Immature natural killer cell (primary cell): ENCODE measurements at regions not wholly inside any gene's neighbourhood (a gene's known extent, or its start where the extent isn't known, plus 50 kb on each side); places are given as distances from the start of the nearest gene placed in this dataset.

ENCODE experiments used
- DNase-seq, 3 donors: peaks; one replicate each; pipeline ENCODE4 v3.0.0; 2022; ENCODE audit warnings: mixed read lengths in 1 of 3
- H3K27ac Mint-ChIP-seq, 6 donors: one replicate each; pipeline ENCODE4 v1.8.0; 2020; ENCODE audit warnings: mixed read lengths in 6 of 6, mild to moderate bottlenecking in 5 of 6, inconsistent platforms in 4 of 6, moderate library complexity in 3 of 6
- H3K27me3 Mint-ChIP-seq, 3 donors: one replicate each; pipeline ENCODE4 v1.8.0; 2020 to 2021; ENCODE audit warnings: low read depth in 3 of 3, mild to moderate bottlenecking in 3 of 3, mixed read lengths in 3 of 3, moderate library complexity in 3 of 3, inconsistent platforms in 1 of 3
- H3K36me3 Mint-ChIP-seq, 3 donors: one replicate each; pipeline ENCODE4 v1.8.0; 2020; ENCODE audit warnings: mixed read lengths in 3 of 3, inconsistent platforms in 2 of 3, mild to moderate bottlenecking in 2 of 3
- H3K4me1 Mint-ChIP-seq, 2 donors: one replicate each; pipeline ENCODE4 v1.8.0; 2020; ENCODE audit warnings: inconsistent platforms in 2 of 2, mild to moderate bottlenecking in 2 of 2, mixed read lengths in 2 of 2, moderate library complexity in 1 of 2
- H3K4me3 Mint-ChIP-seq, 5 donors: one replicate each; pipeline ENCODE4 v1.8.0; 2020; ENCODE audit warnings: mild to moderate bottlenecking in 5 of 5, mixed read lengths in 5 of 5, inconsistent platforms in 3 of 5, moderate library complexity in 3 of 5
- H3K9me3 Mint-ChIP-seq, 6 donors: one replicate each; pipeline ENCODE4 v1.8.0; 2020; ENCODE audit warnings: mild to moderate bottlenecking in 6 of 6, mixed read lengths in 6 of 6, inconsistent platforms in 4 of 6, moderate library complexity in 3 of 6

DNA sequence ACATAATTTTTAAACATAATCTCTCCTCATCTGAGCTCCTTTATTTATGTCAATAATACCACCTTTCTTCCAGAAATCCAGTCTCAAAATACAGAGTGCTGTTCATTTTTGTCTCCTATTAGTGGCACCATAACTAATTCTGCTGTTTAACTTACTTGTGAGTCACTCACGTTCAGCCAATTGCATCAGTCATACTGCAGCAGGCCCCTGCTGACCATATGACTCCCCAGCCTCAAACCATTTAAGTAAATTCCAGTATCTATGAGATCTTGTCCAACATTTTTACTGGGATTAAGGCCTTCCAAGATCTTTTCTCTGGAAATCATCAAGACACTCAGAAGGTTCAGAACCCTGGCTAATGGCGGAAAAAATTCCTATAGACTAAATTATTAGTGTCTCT, 982.2 kb upstream of the MAP3K7 start:
- peaks cover 0 to 16% (median 2%) of the 10 kb centered on the region in 6 donors for H3K9me3 Mint-ChIP-seq
- H3K36me3 Mint-ChIP-seq = no peaks in the 10 kb centered on the region
- no peak overlapping the region for H3K4me3 Mint-ChIP-seq
- H3K27me3 Mint-ChIP-seq = peaks cover 0 to 2% (median 0%) of the 10 kb centered on the region in 3 donors
- no peaks in the 10 kb centered on the region for H3K4me1 Mint-ChIP-seq
- no peak overlapping the region for H3K27ac Mint-ChIP-seq
- DNase-seq = no peak

DNA sequence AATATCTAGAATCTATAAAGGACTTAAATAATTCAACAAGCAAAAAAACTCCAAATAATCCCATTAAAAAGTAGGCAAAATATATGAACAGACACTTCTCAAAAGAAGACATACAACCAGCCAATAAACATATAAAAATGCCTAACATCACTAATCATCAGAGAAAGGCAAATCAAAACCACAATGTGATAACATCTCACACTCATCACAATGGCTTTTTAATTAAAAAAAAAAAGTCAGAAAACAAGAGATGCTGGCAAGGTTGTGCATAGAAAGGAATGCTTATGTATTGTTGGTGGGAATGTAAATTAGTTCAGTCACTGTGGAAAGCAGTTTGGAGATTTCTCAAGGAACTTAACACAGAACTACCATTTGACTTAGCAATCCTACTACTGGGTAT, 979.6 kb upstream of the MAP3K7 start:
- no peak for DNase-seq
- Mint-ChIP-seq H3K4me3 (no peak overlapping the region), H3K4me1 (no peaks in the 10 kb centered on the region), H3K9me3 (peaks cover 0 to 14% (median 5%) of the 10 kb centered on the region in 6 donors), H3K27ac (no peak overlapping the region), H3K36me3 (no peaks in the 10 kb centered on the region), H3K27me3 (peaks cover 0 to 2% (median 0%) of the 10 kb centered on the region in 3 donors)

DNA sequence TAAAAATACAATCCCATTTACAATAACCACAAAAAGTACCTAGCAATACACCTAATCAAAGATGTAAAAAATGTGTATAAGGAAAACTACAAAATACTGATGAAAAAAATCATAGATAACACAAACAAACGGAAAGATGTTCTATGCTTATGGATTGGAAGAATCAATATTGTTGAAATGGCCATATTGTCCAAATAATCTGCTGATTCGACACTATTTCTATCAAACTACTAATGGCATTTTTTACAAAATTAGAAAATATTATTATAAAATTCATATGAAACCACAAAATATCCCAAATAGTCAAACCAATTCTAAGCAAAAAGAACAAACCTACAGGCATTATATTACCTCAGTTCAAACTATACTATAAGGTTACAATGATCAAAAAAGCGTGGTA, 978.3 kb upstream of the MAP3K7 start:
- Mint-ChIP-seq H3K27me3 (peaks cover 0 to 2% (median 0%) of the 10 kb centered on the region in 3 donors), H3K4me1 (no peaks in the 10 kb centered on the region), H3K36me3 (no peaks in the 10 kb centered on the region), H3K27ac (no peak overlapping the region), H3K9me3 (peaks cover 0 to 14% (median 10%) of the 10 kb centered on the region in 6 donors), H3K4me3 (no peak overlapping the region)
- no peak for DNase-seq

DNA sequence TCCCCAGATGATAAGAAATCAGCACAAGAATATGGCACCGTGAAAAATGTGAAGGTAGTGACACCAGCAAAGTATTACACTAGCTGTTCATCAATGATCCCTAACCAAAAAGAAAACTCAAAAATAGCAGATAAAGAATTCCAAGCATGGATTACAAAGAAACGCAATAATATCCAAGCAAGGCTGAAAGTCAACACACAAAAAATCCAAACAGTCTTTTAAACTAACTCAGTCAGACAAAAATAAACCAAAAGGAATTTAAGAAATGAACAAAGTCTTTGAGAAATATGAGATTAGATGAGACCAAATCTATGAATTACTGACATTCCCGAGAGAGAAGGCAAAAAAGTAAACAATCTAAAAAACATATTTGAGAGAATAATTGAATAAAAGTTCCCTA, 976.1 kb upstream of the MAP3K7 start:
- no peak for DNase-seq
- Mint-ChIP-seq H3K4me1 (no peaks in the 10 kb centered on the region), H3K36me3 (peaks cover 0 to 4% (median 4%) of the 10 kb centered on the region in 3 donors), H3K27me3 (no peaks in the 10 kb centered on the region), H3K9me3 (peaks cover 5 to 26% (median 14%) of the 10 kb centered on the region in 6 donors), H3K4me3 (no peak overlapping the region), H3K27ac (no peak overlapping the region)

DNA sequence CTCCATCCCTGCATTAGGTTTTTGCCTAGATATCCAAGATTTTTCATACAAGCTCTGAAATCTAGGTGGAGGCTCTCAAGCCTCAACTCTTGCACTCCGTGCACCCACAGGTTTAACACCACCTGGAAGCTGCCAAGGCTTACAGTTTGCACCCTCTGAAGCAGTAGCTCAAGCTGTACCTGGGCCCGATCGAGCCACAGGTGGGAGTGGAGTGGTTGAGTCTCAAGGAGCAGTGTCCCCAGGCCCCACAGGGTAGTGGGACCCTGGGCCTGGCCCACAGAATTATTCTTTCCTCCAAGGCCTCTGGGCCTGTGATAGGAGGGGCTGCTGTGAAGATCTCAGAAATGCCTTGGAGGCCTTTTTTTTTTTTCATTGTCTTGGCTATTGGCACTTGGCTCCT, 973.5 kb upstream of the MAP3K7 start:
- DNase-seq = no peak
- peaks cover 0 to 1% (median 0%) of the 10 kb centered on the region in 3 donors for H3K27me3 Mint-ChIP-seq
- peaks cover 5 to 31% (median 15%) of the 10 kb centered on the region in 6 donors for H3K9me3 Mint-ChIP-seq
- H3K4me1 Mint-ChIP-seq = no peaks in the 10 kb centered on the region
- no peak overlapping the region for H3K4me3 Mint-ChIP-seq
- no peak overlapping the region for H3K27ac Mint-ChIP-seq
- H3K36me3 Mint-ChIP-seq = peaks cover 0 to 4% (median 4%) of the 10 kb centered on the region in 3 donors

DNA sequence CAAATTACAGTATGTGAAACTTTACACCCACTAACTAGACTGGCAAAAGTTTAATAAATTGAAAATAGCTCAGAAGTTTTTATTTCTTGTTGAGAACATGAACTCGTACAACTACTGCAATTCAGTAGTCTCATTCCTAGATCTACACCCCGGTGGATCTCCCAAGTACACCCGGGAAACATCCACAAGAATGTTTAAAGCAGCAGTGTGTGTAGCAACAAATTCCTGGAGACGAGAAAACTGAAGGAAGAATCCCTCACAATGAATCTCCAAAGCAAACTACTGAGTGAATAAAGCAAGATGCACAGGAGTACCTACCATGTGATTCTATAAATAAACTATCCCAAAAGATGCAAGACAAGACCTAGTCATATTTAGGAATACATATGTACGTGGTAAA, 954.0 kb upstream of the MAP3K7 start:
- H3K9me3 Mint-ChIP-seq = peaks cover 0 to 22% (median 5%) of the 10 kb centered on the region in 6 donors
- H3K4me3 Mint-ChIP-seq = no peak overlapping the region
- no peak overlapping the region for H3K27ac Mint-ChIP-seq
- peaks cover 0 to 6% of the 10 kb centered on the region in 2 donors for H3K4me1 Mint-ChIP-seq
- no peaks in the 10 kb centered on the region for H3K27me3 Mint-ChIP-seq
- no peak for DNase-seq
- H3K36me3 Mint-ChIP-seq = no peaks in the 10 kb centered on the region

DNA sequence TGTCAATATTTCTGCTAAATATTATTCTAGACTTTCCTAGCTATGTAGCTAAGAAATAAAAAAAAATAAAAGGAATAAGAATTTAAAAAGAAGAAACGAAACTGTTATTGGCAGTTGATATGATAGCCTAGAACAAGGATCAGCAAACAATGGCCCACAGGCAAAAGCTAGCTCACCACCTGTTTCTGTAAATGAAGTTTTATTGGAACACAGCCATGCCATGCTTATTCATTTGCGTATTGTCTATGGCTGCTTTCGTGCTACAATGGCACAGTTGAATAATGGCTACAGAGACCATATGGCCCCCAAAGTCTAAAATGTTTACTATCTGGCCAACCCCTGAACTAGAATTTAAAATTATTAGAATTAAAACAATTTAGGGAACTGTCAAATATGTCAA, 952.6 kb upstream of the MAP3K7 start:
- Mint-ChIP-seq H3K4me1 (peaks cover 0 to 6% of the 10 kb centered on the region in 2 donors), H3K9me3 (peaks cover 0 to 22% (median 5%) of the 10 kb centered on the region in 6 donors), H3K4me3 (no peak overlapping the region), H3K36me3 (no peaks in the 10 kb centered on the region), H3K27ac (no peak overlapping the region), H3K27me3 (no peaks in the 10 kb centered on the region)
- no peak for DNase-seq

DNA sequence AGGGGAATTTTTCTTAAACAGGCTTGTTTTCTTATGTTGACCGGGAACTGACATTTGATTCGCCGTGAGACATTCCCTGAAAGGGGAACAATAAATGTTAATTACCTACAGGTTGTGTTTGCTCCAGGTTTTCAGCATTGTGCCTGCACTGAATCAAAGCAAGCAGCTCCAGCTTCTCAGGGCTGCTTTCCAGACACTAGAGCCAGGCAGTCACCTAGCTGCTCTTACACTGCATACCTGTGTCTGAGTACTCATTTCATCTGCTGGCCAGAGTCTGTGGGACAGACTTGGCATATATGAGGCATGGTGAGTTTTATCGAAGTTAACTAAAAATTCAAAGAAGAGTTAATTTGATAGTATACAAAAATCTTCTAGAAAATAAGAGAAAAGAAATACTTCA, 951.8 kb upstream of the MAP3K7 start:
- no peak overlapping the region for H3K4me3 Mint-ChIP-seq
- H3K36me3 Mint-ChIP-seq = no peaks in the 10 kb centered on the region
- peaks cover 0 to 22% (median 4%) of the 10 kb centered on the region in 6 donors for H3K9me3 Mint-ChIP-seq
- no peak for DNase-seq
- H3K27me3 Mint-ChIP-seq = no peaks in the 10 kb centered on the region
- no peak overlapping the region for H3K27ac Mint-ChIP-seq
- peaks cover 0 to 6% of the 10 kb centered on the region in 2 donors for H3K4me1 Mint-ChIP-seq

DNA sequence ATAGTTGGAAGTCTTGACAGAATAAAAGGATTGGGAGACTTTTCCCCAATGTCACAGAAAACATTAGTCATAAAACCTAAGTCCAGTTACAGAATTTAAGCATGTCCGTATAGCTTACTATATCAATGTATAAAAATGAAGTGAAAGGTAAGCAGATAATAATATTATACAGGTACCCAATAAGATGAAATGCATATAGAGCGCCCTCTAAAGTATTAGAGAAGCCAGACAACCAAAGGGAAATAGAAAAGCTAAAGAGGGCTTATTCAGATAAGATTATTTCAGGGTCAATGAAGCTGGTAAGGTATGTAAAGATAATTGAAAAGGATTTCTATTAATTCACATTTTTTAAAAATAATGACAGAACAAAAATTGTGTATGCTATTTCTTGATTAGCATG, 947.7 kb upstream of the MAP3K7 start:
- Mint-ChIP-seq H3K27me3 (no peaks in the 10 kb centered on the region), H3K4me3 (no peak overlapping the region), H3K4me1 (no peaks in the 10 kb centered on the region), H3K36me3 (no peaks in the 10 kb centered on the region), H3K9me3 (peaks cover 0 to 26% (median 6%) of the 10 kb centered on the region in 6 donors), H3K27ac (no peak overlapping the region)
- DNase-seq = no peak

DNA sequence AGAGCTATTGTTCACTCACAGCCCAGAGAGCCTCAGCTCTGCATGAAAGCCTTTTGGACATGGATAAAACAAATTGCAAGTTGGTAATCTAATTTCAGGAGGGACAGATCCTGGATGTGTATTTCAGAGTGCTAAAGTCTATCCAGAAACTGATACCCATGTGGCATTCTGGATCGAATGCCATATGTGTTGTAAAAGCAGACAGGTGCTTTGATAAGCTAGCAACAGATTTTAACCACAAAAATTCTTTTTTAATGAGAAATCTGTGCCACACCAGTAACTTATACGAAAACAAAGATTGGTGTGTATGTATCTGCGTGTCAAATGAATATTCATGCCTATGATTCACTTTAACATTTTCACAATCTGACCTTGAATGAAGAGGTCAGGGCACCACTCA, 936.6 kb upstream of the MAP3K7 start:
- H3K9me3 Mint-ChIP-seq = peaks cover 0 to 30% (median 8%) of the 10 kb centered on the region in 6 donors
- no peak overlapping the region for H3K27ac Mint-ChIP-seq
- no peaks in the 10 kb centered on the region for H3K4me1 Mint-ChIP-seq
- no peak for DNase-seq
- no peak overlapping the region for H3K4me3 Mint-ChIP-seq
- no peaks in the 10 kb centered on the region for H3K36me3 Mint-ChIP-seq
- no peaks in the 10 kb centered on the region for H3K27me3 Mint-ChIP-seq

DNA sequence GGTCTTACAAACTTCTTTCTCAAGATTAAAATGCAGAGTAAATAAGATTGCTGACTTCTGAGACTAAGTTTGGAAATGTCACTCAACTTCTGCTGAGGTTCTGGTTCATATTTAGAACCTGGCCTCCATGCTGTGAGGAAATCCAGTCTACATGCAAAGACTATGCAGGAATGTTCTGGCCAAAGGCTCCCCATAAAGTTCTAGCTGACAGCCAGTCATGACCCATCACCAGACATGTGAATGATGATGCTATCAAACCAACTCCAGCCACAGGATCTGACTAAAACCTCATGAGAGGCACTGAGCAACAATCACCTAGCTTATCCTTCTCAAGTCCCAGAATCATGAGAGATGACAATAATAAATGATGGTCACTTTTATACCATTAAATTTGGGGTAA, 935.1 kb upstream of the MAP3K7 start:
- Mint-ChIP-seq H3K4me3 (no peak overlapping the region), H3K36me3 (no peaks in the 10 kb centered on the region), H3K27me3 (no peaks in the 10 kb centered on the region), H3K9me3 (peaks cover 0 to 34% (median 9%) of the 10 kb centered on the region in 6 donors), H3K27ac (no peak overlapping the region), H3K4me1 (no peaks in the 10 kb centered on the region)
- no peak for DNase-seq

DNA sequence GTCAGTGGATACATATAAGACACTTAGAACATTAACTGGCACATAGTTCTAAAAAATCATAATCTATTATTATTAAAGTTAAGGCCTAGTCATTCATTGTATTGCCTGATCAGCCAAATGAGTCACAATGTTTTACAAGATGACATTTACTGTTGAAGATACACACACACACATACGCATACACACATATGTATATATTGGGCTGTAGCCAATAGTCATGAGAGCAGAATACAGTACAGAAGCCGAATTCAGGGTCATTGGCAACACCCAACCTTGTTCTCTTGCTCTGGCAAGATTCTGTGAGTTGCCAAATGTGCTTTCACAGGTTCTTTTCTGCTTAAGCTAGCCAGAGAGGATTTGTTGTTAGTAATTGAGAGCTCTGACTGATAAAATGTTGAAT, 922.8 kb upstream of the MAP3K7 start:
- peaks cover 3 to 32% (median 5%) of the 10 kb centered on the region in 6 donors for H3K9me3 Mint-ChIP-seq
- no peak overlapping the region for H3K27ac Mint-ChIP-seq

DNA sequence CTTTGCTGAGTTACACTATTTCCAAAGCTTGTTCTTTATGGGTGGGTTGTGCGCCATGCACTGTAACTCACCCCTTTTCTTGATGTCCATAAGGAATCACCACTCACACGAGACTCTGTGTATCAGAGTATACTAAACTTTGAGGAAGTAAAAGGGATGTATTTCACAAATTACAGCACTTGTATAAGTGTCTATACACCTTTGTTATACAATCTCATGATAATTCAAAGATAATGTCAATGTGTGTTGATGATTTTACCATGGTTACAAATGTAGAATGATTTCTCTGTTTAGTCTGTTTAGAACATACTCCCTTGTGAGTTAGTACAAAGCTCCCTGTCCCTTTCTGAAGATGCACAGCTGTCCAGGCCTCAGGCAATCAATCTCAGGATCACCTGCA, 922.2 kb upstream of the MAP3K7 start:
- Mint-ChIP-seq H3K27me3 (no peaks in the 10 kb centered on the region), H3K27ac (no peak overlapping the region), H3K36me3 (no peaks in the 10 kb centered on the region), H3K4me3 (no peak overlapping the region), H3K9me3 (peaks cover 3 to 32% (median 5%) of the 10 kb centered on the region in 6 donors), H3K4me1 (no peaks in the 10 kb centered on the region)
- DNase-seq = no peak

More for the DNA sequence above, 922.8 kb upstream of the MAP3K7 start:
- DNase-seq = no peak
- Mint-ChIP-seq H3K36me3 (no peaks in the 10 kb centered on the region), H3K4me1 (no peaks in the 10 kb centered on the region), H3K4me3 (no peak overlapping the region), H3K27me3 (no peaks in the 10 kb centered on the region)

DNA sequence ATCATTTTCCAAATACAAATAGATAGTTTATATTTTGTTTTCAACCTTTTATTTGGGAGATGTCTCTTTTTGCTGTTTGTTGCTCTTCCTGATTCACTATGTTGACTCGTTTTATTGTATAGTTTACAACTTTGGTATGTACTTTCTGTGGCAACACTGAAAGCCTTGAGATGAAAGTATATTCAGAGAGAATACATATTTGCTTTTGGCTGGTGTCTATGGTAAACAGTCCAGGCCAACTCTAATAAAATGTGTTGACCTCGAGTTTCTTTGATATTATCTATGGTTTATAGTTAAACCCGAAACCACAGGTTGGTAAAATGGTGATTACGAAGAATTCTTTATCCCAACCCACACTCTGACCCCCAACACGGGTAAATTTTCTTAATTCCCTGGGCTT, 919.6 kb upstream of the MAP3K7 start:
- no peak for DNase-seq
- Mint-ChIP-seq H3K27me3 (no peaks in the 10 kb centered on the region), H3K27ac (no peak overlapping the region), H3K4me3 (no peak overlapping the region), H3K36me3 (no peaks in the 10 kb centered on the region), H3K9me3 (peaks cover 1 to 28% (median 4%) of the 10 kb centered on the region in 6 donors), H3K4me1 (no peaks in the 10 kb centered on the region)

DNA sequence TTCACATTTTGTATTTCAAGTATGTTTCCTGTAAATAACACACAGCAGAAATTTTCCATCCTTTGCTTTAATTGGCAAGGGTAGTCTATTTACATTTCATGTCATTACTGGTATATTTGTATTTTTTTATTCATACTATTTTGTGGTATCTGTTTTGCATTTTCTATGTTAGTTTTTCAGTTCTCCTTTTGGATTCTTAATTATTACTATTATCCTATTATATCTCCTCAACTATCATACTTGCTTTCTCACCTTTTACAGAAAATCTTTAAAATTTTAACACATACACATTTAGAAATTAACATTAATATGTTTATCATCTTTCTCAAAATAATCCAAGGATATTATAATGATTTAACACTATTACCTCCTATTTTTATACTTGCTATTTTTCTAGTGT, 918.3 kb upstream of the MAP3K7 start:
- no peak overlapping the region for H3K27ac Mint-ChIP-seq
- no peak for DNase-seq
- H3K4me3 Mint-ChIP-seq = no peak overlapping the region
- H3K36me3 Mint-ChIP-seq = no peaks in the 10 kb centered on the region
- H3K27me3 Mint-ChIP-seq = no peaks in the 10 kb centered on the region
- no peaks in the 10 kb centered on the region for H3K4me1 Mint-ChIP-seq
- peaks cover under 1 to 25% (median 4%) of the 10 kb centered on the region in 6 donors for H3K9me3 Mint-ChIP-seq
